ENCODE measurements at regions not wholly inside any gene's neighbourhood (a gene's known extent, or its start where the extent isn't known, plus 50 kb on each side); places are given as distances from the start of the nearest gene placed in this dataset.

DNA sequence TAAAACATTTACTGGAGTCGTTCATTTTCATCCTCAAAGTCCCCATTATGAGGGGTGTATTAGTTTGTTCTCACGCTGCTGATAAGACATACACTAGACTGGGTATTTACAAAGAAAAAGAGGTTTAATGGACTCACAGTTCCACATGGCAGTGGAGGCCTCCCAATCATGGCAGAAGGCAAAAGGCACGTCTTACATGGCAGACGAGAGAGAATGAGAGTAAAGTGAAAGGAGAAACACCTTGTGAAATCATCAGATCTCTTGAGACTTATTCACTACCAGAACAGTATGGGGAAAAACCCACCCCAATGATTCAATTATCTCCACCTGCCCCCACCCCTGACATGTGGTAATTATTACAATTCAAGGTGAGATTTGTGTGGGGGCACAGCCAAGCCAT, 830.4 kb upstream of the RGS18 start:
- TF ChIP-seq EZH2 (IDR thresholded peaks at IDR 0.05; ENCODE audit: borderline replicate concordance) (no peak), EZH2phosphoT487 (IDR thresholded peaks at IDR 0.05; ENCODE audit: low read depth, severe bottlenecking, unreplicated experiment) (no peak)
- TF ChIP-seq, protein P1, sequence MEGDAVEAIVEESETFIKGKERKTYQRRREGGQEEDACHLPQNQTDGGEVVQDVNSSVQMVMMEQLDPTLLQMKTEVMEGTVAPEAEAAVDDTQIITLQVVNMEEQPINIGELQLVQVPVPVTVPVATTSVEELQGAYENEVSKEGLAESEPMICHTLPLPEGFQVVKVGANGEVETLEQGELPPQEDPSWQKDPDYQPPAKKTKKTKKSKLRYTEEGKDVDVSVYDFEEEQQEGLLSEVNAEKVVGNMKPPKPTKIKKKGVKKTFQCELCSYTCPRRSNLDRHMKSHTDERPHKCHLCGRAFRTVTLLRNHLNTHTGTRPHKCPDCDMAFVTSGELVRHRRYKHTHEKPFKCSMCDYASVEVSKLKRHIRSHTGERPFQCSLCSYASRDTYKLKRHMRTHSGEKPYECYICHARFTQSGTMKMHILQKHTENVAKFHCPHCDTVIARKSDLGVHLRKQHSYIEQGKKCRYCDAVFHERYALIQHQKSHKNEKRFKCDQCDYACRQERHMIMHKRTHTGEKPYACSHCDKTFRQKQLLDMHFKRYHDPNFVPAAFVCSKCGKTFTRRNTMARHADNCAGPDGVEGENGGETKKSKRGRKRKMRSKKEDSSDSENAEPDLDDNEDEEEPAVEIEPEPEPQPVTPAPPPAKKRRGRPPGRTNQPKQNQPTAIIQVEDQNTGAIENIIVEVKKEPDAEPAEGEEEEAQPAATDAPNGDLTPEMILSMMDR (IDR thresholded peaks at IDR 0.05; ENCODE audit: poor library complexity) = no peak
